Fibroblast of skin of scalp (primary cell): ENCODE measurements at regions not wholly inside any gene's neighbourhood (a gene's known extent, or its start where the extent isn't known, plus 50 kb on each side); places are given as distances from the start of the nearest gene placed in this dataset.

Experiments used
- DNase-seq: peaks from one replicate; pipeline ENCODE4 v3.0.0-alpha.2; 2013

GRCh38 chr20:10806539-10806938 is 132.7 kb upstream of the JAG1 start:
- DNase-seq, result peak; percentile 83

DNA sequence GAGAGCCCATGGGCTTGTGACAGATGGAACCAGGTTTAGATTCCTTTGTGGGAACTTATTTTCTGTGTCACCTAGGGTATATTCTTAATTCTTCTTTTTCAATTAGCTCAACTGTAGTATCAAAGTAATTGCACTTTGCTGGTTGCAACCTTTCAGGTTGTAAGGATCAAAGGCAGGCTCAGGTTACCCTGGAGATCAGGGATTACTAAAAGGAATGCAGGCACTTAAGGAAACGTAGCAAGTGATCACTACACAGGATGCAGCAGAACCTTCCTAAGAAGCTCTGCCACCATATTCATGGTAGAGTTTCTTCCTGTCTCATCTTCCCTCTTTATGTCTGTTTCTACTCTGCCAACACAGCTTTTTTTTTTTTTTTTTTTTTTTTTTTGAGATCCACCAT is 133.2 kb upstream of the JAG1 start:
- no peak for DNase-seq

GRCh38 chr20:10812759-10813327 is 139.0 kb upstream of the JAG1 start:
- DNase-seq, result peak; percentile 20

DNA sequence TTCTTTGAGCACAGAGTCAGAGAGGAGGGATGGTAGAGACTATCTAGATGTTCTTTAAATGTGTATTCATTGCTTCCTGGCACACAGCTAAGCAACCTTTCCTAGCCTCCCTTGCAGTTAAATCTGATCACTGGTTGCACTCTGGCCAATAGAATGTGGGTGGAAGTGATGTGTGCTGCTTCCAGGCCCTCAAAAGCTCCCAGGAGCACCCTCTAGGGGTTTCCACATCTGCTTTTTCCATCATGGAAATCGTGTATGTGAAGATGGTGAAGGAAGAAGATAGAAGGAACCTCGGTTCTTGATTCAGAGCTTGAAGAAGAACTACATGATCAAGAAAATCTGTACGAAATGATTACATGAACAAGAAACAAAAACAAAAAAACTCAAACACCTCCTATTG is 149.8 kb upstream of the JAG1 start:
- no peak for DNase-seq

GRCh38 chr20:10824750-10825500 is 151.1 kb upstream of the JAG1 start:
- DNase-seq, result no peak

DNA sequence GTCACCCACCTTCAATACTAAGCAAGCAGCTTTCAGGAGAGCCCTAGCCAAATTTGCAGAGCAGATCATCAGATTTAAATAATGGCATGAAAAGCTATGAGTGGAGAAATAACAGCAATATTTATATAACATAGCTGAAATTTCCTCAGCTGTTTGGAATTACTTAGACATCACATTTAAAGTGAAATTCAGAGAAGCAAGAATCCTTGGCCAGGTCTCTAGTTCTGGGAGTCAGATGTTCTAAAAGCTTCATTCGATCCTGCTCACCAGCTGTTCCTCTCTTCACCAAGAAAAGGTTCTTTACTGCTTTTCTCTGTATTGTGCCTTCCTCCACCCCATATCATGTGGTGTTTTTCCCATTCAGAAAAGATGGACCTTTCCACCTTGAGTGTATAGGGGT is 152.3 kb upstream of the JAG1 start:
- no peak for DNase-seq

DNA sequence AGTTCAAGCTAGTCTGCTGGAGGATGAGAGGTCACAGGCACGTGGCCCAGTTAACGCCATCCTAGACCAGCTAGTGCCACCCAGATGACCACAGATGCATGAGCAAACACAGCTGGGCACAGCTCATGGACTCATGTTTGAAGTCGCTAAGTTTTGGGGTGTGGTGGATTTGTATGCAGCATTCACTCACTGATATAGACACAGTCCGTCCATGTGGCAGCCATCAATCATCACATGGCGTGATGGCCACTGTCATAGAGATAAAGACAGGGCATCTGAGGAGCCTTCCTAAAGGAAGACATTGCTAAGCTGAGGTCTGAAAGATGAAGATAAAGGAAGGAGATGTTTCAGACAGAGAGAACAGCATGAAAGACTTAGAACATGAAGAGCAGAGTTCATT is 154.4 kb upstream of the JAG1 start:
- DNase-seq, result no peak

GRCh38 chr20:10832141-10832540 is 158.3 kb upstream of the JAG1 start:
- DNase-seq, result peak; percentile 83

- no peak for DNase-seq
These were observed 164.1 kb upstream of the JAG1 start for GRCh38 chr20:10837901-10838300.

DNA sequence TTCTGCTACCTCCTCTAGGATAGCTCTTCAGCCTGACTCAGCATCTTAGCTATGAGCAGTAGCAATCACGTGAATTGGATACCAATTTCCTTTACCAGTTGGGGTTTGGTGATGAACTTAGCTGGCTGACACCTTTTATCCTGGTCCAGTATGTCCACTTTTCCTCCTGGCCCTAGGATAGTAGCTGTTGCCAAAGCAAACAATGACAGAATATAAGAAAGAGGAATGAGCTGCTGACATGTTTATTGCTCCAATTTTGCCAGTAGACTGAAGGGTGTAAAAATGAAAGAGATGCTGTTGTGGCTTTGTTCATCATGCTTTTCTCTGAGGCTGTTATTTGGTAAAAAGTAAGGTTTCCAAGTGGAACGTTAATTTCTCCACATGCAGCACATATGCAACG is 168.3 kb upstream of the JAG1 start:
- no peak for DNase-seq

- DNase-seq, result no peak
These were observed 169.4 kb upstream of the JAG1 start for GRCh38 chr20:10843146-10843711.

GRCh38 chr20:10846766-10847165 is 173.0 kb upstream of the JAG1 start:
- peak; percentile 63 for DNase-seq

GRCh38 chr20:10848810-10849370 is 175.1 kb upstream of the JAG1 start:
- peak; percentile 96 for DNase-seq

DNA sequence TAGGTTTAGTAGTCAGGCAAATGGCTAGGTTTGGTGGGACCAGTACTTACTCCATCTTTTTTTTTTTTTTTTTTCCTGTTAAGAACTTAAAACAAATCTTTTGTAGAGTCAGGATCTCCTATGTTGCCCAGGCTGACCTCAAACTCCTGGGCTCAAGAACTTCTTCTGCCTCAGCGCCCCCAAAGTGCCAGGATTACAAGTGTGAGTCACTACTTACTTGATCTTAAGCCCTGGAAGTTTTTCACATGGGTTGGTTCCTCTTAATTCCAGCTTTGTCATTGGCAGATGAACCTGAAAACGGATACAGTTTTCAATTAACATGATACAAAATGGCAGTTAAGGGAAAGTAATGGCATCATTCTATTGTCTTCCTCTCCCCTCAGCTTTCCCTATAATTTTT is 179.4 kb upstream of the JAG1 start:
- DNase-seq, result no peak

DNA sequence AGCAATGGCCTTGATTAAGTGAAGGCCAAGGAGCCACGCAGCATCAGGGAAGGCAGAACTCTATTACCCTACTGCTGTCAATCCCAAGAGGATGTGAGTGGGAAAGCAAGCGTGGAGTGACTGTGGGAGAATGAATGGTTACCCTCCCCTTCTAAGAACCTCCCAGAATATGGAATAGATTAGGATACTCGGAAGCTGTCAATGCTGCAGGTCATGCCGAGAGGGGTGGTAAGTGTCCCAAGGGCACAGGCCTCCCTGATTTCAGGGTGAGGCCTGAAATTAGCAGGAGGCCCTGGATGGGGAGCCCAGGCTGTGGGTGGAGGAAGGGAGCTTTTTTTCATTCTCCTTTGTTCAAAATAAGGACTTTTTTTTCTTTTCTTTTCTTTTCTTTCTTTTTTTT is 179.9 kb upstream of the JAG1 start:
- no peak for DNase-seq

DNA sequence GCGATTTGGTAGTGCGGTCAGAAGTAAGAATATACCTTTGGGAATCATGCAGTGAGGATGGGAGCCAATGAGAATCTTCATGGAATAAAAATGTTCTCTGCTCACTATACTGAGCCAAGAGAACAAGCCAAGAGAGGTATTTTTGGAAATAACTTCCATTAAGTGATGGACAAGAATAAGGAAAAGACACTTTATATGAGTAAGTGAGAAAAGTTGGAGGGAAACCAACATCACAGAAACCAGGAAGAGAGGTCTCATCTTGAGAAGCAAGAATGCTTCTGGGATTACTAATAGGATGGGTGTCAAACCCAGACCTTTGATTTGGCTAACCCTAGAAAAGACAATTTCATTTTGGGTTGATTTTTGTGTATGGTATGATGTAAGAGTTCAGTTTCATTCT is 181.2 kb upstream of the JAG1 start:
- peak; percentile 79 for DNase-seq

GRCh38 chr20:10855778-10856177 is 182.0 kb upstream of the JAG1 start:
- no peak for DNase-seq

GRCh38 chr20:10856237-10857015 is 182.6 kb upstream of the JAG1 start:
- DNase-seq, result no peak

GRCh38 chr20:10857352-10858070 is 183.7 kb upstream of the JAG1 start:
- DNase-seq, result peak; percentile 50

- DNase-seq, result peak; percentile 86
These were observed 187.3 kb upstream of the JAG1 start for GRCh38 chr20:10861090-10861489.

GRCh38 chr20:10861619-10862018 is 187.8 kb upstream of the JAG1 start:
- DNase-seq, result peak; percentile 50

- peak; percentile 86 for DNase-seq
These were observed 189.7 kb upstream of the JAG1 start for GRCh38 chr20:10863337-10864060.
